GM19452 (cell line): ENCODE measurements at regions not wholly inside any gene's neighbourhood (a gene's known extent, or its start where the extent isn't known, plus 50 kb on each side); places are given as distances from the start of the nearest gene placed in this dataset.
"Not testable (repeated sequence)": the region's sequence is repeated elsewhere in the genome, so short reads cannot be mapped to it uniquely, and the experiment has no call there.

Experiments
- ATAC-seq: cut with Tn5 transposase; IDR thresholded peaks from one replicate; pipeline ENCODE4 v1.9.1; 2021; ENCODE audit not compliant: unreplicated experiment

- no peak for ATAC-seq
Observed at GRCh38 chr14:84826294-84826693, 703.6 kb upstream of the FLRT2 start.

GRCh38 chr14:84850595-84850994, 679.3 kb upstream of the FLRT2 start:
- no peak for ATAC-seq

DNA sequence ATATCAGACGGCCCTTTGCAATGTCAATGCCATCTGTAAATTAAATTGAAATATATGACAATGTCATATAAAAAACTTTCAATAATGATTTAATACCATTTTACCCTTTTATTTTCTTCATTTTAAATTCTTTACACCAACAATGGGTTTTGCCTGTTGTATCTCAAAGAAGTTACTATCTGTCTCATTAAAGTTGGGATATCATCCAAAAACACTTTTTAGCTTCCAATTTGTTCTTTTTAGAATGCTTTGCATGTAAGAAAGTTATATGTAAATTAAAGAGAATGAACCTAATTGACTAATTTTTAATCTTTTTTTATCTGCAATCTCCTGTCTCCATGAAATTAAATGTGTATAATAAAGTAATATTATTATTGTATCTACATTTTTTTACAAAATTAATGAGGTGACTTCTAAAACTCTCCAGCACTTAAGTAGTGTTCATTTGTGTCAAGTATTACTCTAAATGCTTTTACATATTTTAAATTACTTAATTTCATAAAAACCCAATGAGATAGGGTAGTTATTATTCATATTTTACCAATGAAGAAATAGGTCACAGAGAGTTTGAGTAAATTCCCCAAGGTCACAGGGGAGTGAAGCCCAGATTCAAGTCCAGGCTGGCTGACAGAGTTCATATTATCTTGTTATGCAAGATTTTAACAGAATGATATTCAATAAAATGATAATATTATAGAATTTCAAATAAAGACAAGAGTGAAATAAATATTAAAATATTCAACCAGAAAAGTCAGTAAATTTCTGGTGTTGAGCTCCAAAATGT, 673.0 kb upstream of the FLRT2 start:
- ATAC-seq, result no peak

DNA sequence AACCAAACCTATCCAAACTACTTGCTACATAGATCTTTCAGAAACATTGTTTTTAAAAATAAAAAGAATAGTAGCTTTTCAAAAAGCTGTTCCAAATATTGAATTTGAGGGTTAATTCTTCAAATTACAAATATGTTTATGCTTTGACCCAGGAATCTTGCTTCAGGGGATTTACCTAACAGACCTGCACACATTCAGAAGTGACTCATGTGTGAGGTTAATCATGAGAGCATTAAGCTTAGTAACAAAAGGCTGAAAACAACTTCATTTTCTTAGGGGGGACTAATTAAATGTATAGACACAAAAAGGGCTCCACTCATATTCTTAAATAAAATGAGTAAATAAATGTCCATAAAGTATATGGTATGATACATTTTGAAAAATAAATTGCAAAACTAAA, 672.4 kb upstream of the FLRT2 start:
- ATAC-seq, result no peak

DNA sequence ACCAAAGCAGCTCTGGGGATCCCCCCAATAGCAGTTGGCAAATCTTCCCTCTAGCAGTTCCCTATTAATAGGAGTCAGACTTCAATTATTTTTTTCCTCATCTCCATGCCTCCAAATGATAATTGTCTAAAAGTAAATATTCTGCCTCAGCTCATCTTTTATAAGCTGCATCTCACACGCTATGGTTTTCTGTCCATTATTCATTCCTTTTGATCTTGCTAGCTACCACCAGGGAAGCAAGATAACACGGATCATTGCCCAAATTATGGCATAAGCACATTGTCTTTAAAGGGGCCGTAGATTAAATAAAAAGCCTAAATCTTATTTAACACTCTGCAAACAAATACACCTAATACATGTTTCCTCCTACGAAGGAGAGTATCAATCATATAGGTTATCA, 670.8 kb upstream of the FLRT2 start:
- ATAC-seq, result no peak

- ATAC-seq, result no peak
Observed at GRCh38 chr14:84864548-84865271, 665.2 kb upstream of the FLRT2 start.

GRCh38 chr14:84871734-84872133, 658.2 kb upstream of the FLRT2 start:
- ATAC-seq, result no peak

DNA sequence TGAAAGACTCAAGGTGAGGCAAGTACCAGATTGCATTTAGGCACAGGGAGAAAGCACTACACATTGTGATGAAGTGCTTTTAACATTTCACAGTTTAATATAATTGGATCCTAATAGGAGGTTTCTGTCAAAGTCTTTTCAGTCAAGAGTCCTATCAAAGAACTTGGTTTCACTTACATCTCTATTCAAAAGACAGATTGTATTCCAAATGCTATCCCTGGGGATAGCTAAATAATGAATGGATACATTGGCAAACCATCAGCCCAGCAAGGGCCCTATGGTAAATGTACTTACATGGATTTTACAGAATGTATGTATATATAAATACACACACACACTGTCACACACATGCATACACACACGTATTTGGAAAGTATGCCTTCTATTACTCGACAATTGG, 655.5 kb upstream of the FLRT2 start:
- no peak for ATAC-seq

DNA sequence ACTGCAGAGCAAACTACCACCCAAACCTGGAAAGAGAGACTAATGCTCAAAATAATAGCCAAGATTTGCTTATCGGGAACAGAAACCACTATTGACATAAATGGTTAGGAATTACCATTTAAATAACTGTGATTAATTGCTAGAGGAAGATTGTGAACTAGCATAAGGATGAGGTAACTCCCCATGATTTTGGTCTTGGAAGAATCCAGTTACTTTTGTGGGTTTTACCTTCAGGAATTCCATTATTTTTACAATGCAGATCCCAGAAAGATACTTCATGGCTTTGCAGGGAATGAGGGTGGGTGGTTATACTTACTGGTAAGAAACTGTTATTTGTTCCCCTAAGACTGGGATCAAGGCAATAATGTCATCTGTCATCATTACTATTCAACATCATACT, 652.9 kb upstream of the FLRT2 start:
- no peak for ATAC-seq

DNA sequence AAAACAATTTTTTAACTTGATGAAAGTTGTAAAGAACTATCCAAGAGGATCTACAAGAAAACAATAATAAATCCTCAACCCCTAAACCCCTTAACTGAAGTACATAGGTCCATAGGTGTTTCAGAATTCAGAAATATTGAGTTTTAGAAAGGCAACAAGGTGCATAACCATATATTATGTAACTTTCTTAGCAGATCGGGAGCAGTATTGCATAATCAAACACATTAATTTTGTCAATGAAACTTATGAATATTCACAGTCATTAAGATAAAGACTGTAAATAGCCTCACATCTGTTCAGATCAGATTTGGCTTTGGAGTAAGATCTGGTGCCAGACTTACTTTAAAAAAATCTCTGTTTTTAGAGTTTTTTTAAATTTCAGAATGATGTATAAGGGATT, 647.1 kb upstream of the FLRT2 start:
- ATAC-seq, result no peak

DNA sequence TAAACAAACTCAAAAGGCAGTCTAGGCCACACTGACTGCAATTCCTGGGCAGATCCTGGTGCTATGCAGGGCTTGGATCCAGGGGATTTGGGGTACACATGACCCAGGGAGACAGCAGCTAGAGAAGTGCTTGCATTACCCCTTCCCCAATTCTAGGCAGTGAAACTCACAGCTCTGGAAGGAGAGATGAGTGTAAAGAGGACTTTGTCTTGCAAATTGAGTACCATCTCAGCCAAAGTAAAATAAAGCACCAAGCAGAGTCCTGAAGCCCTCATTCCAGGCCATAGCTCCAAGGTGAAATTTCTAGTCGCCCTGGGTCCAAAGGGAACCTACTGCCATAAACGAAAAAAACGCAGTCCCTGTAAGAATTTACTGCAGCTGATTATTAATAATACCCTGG, 644.9 kb upstream of the FLRT2 start:
- no peak for ATAC-seq

GRCh38 chr14:84891404-84891803, 638.5 kb upstream of the FLRT2 start:
- no peak for ATAC-seq

- no peak for ATAC-seq
Observed at GRCh38 chr14:84894254-84894653, 635.7 kb upstream of the FLRT2 start.

DNA sequence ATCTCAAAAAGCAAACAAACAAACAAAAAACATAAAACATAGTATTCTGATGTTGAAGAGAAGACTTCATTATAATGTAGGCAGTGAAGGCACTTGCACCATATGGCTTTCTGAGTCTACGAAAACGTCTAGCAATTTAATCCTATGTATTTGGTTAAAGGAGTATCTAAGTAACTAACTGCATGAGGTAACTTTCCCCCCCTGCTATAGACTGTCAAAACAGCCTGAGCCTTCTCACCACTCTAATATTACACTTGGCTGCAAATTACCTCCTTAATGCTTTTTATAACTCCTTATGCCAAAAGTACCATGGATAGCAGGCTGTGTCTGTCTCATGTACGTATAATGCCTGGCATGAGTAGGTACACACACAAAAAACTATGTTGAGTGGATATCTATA, 607.6 kb upstream of the FLRT2 start:
- ATAC-seq, result no peak

DNA sequence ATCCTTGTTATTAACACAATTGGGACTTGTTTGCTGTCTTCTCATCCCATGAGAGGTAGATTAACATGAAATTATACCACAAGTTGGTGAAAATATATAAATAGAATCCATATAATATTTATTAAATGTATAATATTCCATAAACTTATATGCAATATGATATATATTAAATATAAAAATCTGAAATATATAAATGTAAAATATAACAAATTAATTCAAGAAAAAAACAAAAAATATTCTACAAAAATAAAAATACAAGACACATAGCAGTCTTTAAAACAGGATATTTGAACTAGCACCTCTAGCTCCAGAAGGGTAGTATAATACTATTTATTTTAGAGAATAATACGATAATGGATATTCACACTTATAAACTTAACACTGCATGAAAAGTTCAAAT, 603.3 kb upstream of the FLRT2 start:
- no peak for ATAC-seq

- no peak for ATAC-seq
Observed at GRCh38 chr14:84927096-84927827, 602.7 kb upstream of the FLRT2 start.

GRCh38 chr14:84929086-84929485, 600.9 kb upstream of the FLRT2 start:
- no peak for ATAC-seq

GRCh38 chr14:84929834-84930233, 600.1 kb upstream of the FLRT2 start:
- ATAC-seq, result no peak

GRCh38 chr14:84937016-84937415, 592.9 kb upstream of the FLRT2 start:
- no peak for ATAC-seq

DNA sequence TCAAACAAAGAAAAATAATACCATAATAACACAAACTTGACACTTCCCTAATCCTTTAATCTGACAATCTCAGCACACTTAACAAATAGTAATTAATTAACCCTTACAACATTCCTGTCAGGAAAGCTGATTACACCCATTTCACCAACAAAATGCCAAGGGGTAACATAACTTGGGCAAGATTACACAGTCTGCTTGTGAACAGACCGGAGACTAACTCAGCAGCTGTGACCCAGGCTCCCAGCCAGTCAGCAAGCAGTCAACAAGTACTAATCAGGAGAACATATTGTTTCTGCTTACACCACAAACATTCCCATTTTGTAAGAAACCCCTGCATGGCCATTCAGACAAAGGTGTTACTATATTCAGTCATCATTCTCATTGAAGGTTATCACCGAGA, 592.5 kb upstream of the FLRT2 start:
- no peak for ATAC-seq

DNA sequence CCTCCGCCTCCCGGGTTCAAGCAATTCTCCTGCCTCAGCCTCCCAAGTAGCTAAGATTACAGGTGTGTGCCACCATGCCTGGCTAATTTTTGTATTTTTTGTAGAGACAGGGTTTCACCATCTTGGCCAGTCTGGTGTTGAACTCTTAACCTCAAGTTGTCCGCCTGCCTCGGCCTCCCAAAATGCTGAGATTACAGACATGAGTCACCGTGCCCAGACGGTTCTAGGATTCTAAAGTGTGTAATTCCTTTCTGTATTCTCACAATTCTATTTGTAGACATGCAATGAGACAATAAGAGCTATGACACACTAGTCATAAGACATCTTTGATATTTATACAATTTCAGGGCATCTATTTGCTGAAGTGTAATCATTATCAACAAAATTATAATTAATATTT, 585.0 kb upstream of the FLRT2 start:
- ATAC-seq, result not testable (repeated sequence)
